ENCODE measurements at regions not wholly inside any gene's neighbourhood (a gene's known extent, or its start where the extent isn't known, plus 50 kb on each side); places are given as distances from the start of the nearest gene placed in this dataset.

DNA sequence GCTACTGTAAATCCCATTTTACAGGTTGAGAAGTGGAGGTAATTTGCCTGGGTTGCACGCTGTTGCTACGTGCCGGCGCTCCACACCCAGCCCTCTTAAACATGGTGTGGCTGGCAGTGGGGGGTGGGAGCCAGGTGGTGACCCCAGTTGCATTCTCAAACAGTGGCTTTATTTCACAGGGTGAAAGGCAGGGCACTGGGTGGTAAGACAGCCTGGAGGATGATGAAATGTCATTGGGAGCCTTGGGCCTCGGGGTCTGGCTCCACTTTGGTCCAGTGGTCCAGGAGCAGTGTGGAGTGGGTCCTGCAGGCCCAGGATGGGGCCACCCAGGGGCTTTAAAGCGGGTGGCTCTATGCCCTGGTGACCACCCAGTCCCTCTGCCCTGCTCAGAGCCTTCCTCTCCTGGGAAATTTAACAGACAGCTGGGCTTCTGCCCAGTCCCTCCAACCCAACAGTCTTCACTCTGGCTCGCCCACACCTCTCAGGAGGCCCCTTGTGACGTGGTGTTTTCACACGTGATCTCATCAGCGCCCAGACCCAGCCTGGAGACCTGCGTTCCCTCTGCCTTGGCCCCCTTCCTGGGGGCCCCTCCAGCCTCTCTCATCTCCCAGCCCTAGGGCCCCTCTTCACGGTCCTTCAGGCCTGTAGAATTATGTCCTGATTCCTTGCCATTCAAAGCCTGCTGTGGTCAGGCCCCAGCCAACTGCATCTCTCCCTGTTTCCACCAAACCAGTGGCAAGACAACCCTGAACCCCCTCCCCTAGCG is 92.5 kb downstream of the INHBB start:
- TF ChIP-seq, protein P1, sequence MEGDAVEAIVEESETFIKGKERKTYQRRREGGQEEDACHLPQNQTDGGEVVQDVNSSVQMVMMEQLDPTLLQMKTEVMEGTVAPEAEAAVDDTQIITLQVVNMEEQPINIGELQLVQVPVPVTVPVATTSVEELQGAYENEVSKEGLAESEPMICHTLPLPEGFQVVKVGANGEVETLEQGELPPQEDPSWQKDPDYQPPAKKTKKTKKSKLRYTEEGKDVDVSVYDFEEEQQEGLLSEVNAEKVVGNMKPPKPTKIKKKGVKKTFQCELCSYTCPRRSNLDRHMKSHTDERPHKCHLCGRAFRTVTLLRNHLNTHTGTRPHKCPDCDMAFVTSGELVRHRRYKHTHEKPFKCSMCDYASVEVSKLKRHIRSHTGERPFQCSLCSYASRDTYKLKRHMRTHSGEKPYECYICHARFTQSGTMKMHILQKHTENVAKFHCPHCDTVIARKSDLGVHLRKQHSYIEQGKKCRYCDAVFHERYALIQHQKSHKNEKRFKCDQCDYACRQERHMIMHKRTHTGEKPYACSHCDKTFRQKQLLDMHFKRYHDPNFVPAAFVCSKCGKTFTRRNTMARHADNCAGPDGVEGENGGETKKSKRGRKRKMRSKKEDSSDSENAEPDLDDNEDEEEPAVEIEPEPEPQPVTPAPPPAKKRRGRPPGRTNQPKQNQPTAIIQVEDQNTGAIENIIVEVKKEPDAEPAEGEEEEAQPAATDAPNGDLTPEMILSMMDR (IDR thresholded peaks at IDR 0.05): no peak

DNA sequence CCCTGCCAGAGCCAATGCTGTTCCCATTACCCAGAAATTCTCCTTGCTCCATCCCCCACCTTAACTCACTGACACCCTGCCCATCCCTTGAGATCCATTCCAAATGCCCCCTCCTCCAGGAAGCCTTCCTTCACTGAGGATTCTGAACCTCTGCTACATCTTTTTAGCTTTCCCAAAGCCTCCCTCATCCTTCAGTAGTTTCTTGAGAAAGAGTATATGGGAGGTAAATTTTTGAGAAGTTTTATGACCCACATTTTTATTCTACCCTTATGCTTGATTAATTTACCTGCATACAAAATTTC is 93.1 kb downstream of the INHBB start:
- TF ChIP-seq, protein P1 (IDR thresholded peaks at IDR 0.05): no peak

DNA sequence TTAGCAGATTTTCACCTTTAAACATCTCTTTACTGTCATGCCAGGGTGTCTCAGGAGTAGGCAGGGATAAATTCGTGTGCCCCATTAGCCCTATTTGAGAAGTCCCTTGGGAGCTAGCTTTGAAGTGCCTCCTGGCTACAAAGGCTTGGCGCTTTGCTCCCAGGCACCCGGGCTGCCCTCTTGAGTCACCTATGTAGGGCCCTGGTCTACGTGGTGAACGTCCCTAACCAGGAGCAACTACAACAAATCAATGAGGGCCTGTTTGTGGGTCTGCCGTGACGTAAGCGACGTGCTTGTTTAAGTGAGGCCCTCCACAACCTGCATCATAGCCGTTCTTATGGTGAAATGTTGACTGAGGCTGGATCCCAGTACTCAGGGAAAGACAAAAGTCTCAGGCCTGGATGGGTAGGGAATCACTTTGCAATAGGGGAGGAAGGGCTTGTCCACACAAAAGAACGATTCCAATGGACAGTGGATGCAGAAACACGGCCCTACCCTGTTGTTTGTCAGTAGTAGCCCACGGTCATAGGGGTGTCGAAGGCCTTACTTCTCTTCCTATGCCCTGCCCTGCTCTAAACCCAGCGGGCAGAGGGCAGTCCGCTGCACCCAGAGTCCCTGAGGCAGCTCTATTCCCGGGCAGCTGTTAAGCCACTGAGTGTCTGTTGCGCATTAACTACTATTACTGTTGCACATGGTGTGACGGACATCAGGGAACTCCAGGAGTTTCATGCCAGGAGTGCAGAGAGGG is 93.9 kb downstream of the INHBB start:
- TF ChIP-seq, protein P1 (IDR thresholded peaks at IDR 0.05): no peak

DNA sequence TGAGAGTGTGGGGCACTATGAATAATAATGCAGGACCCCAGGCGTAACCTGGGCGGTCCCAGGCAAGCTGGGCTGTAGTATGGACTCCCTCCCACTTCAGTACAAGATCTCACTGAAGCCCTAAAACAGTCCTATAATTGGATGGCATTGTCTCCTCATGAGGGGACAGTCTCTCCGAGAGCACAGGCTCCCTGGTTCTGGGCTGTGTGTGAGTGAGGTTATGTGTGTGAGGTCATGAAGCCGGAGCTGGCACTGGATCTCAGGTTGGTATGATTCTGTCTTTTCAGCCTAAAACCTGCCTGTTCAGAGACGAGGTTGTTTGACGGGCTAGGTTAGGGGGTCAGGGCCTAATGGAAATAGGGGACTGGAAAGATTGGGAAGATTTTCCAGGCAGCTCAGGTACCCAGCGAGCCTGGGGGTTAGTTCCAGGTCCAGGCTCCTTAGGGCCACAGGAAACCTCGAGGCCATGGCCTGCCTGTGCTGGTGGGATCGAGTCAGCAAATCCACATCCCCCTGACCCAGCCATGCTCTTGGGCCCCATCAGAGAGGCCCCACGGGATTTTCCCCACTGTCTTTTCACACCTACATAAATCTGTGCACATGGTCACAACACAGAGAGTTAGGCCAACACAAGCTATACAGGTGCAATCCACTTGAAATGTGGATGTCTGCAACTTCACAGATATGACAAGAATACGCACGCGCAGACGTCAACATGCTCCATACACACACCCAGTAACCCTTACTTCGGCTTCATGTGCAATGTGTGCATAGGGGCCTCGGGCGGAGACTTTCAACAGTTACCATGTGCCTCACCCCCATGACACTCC is 94.8 kb downstream of the INHBB start:
- TF ChIP-seq, protein P1 (IDR thresholded peaks at IDR 0.05): no peak

DNA sequence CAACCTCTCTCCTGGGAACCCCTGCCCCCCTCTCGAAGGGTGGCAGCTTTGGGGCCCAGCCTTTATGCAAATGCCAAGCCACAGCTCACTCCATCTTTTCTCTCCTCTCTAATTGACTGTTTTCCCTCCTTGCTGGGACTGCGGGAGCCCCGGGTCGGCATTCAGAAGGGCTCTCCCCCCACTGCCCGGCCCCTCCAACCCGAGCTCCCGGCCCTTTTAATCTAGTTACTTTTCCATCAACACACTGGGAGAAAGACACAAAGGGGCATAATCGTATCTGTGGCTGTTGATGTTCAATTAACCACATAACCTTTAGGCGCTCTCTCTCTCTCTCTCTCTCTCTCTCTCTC is 95.4 kb downstream of the INHBB start:
- TF ChIP-seq, protein P1 (IDR thresholded peaks at IDR 0.05): no peak

DNA sequence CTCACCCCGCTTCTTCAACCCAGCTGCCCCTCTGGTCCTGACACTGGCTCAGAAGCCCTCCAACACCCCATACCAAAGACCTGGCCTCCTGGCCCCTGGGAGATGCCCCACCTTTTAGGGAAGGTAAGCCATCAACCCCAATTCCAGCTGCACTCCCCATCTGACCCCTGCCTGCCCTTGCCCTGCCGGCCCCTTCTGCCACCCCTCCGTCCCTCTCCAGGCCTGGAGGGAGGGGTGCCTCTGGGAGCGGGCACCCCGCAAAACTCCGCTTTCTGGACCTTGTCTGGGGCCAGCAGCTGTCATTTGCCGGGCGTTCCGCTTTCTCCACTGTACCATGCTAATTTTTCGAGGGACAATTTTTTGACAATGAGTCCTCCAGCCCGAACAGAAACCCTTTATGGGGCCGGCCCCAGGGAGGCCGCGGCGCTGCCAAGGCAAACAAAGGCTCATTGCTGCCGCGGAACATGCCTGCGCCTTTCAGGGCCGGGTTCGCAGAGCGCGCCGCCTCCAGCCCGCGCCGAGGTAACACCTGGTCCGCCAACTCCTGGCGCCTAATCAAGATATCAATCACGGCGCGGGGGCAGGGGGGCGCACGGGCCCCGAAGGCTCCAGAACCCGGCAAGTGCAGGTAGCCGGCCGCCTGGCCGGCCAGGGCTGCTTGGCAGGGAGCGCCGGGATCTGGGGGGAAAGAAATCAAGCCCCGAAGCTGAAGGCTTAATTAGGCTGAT is 96.0 kb downstream of the INHBB start:
- TF ChIP-seq, protein P1 (IDR thresholded peaks at IDR 0.05): no peak

DNA sequence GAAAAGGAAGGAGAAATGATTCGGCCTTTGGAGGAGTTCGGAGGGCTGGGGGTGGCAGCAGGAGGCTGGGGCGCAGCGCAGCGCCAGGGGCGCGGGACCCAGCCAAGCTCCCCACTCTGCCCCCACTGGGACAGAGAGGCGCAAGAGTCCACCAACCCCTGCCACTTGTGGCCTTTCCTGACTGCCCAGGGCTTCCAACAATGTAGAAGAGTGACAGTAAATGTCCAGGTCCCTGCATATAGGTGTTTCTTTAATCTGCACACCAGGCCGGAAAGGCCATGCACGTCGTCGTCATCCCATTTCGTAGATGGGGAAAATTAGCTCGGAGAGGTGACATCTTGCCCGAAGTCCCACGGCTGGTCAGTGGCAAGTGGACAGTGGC is 96.6 kb downstream of the INHBB start:
- TF ChIP-seq, protein P1 (IDR thresholded peaks at IDR 0.05): no peak
